ENCODE measurements at regions not wholly inside any gene's neighbourhood (a gene's known extent, or its start where the extent isn't known, plus 50 kb on each side); places are given as distances from the start of the nearest gene placed in this dataset.

DNA sequence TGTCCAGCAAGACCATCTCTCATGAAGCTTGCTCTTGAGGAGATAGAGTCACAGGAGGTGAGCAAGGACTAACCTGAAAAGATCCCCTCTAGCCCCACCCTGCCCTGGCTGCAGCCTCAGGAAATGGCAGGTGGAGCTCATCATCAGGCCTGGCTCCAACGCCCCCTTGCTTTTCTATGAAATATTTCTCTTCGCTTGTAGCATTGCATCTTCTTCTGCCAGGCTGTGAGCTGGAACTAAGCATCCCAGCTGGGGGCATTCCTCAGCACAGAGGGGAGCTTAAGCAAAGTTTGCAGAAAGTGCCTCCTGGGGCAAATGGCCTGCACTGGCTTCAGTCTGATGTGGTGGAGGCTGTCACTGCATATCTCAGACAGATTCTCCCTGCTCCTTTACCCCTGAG is 90.1 kb upstream of the LGALSL start:
- no peak for TF ChIP-seq SNAI2 (CRISPR knock-in tag; IDR thresholded peaks at IDR 0.05)
- TF ChIP-seq OSR1 (CRISPR knock-in tag; IDR thresholded peaks at IDR 0.05) = no peak
- no peak for TF ChIP-seq PPARA (CRISPR knock-in tag; IDR thresholded peaks at IDR 0.05; ENCODE audit: borderline replicate concordance)
- TF ChIP-seq, protein P1, sequence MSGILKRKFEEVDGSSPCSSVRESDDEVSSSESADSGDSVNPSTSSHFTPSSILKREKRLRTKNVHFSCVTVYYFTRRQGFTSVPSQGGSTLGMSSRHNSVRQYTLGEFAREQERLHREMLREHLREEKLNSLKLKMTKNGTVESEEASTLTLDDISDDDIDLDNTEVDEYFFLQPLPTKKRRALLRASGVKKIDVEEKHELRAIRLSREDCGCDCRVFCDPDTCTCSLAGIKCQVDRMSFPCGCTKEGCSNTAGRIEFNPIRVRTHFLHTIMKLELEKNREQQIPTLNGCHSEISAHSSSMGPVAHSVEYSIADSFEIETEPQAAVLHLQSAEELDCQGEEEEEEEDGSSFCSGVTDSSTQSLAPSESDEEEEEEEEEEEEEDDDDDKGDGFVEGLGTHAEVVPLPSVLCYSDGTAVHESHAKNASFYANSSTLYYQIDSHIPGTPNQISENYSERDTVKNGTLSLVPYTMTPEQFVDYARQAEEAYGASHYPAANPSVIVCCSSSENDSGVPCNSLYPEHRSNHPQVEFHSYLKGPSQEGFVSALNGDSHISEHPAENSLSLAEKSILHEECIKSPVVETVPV (CRISPR knock-in tag; IDR thresholded peaks at IDR 0.05) = no peak
- TF ChIP-seq, protein P2, sequence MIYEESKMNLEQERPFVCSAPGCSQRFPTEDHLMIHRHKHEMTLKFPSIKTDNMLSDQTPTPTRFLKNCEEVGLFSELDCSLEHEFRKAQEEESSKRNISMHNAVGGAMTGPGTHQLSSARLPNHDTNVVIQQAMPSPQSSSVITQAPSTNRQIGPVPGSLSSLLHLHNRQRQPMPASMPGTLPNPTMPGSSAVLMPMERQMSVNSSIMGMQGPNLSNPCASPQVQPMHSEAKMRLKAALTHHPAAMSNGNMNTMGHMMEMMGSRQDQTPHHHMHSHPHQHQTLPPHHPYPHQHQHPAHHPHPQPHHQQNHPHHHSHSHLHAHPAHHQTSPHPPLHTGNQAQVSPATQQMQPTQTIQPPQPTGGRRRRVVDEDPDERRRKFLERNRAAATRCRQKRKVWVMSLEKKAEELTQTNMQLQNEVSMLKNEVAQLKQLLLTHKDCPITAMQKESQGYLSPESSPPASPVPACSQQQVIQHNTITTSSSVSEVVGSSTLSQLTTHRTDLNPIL (CRISPR knock-in tag; IDR thresholded peaks at IDR 0.05; ENCODE audit: low read depth) = no peak
- no peak for TF ChIP-seq TCF4 (CRISPR knock-in tag; IDR thresholded peaks at IDR 0.05; ENCODE audit: borderline replicate concordance)
- TF ChIP-seq ESRRG (CRISPR knock-in tag; IDR thresholded peaks at IDR 0.05) = no peak
- TF ChIP-seq, protein P3, sequence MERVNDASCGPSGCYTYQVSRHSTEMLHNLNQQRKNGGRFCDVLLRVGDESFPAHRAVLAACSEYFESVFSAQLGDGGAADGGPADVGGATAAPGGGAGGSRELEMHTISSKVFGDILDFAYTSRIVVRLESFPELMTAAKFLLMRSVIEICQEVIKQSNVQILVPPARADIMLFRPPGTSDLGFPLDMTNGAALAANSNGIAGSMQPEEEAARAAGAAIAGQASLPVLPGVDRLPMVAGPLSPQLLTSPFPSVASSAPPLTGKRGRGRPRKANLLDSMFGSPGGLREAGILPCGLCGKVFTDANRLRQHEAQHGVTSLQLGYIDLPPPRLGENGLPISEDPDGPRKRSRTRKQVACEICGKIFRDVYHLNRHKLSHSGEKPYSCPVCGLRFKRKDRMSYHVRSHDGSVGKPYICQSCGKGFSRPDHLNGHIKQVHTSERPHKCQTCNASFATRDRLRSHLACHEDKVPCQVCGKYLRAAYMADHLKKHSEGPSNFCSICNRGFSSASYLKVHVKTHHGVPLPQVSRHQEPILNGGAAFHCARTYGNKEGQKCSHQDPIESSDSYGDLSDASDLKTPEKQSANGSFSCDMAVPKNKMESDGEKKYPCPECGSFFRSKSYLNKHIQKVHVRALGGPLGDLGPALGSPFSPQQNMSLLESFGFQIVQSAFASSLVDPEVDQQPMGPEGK (CRISPR knock-in tag; IDR thresholded peaks at IDR 0.05; ENCODE audit: borderline replicate concordance) = no peak
- TF ChIP-seq, protein P4, sequence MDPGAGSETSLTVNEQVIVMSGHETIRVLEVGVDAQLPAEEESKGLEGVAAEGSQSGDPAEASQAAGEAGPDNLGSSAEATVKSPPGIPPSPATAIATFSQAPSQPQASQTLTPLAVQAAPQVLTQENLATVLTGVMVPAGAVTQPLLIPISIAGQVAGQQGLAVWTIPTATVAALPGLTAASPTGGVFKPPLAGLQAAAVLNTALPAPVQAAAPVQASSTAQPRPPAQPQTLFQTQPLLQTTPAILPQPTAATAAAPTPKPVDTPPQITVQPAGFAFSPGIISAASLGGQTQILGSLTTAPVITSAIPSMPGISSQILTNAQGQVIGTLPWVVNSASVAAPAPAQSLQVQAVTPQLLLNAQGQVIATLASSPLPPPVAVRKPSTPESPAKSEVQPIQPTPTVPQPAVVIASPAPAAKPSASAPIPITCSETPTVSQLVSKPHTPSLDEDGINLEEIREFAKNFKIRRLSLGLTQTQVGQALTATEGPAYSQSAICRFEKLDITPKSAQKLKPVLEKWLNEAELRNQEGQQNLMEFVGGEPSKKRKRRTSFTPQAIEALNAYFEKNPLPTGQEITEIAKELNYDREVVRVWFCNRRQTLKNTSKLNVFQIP (CRISPR knock-in tag; IDR thresholded peaks at IDR 0.05; ENCODE audit: borderline replicate concordance, low read depth) = no peak
- TF ChIP-seq RARB (CRISPR knock-in tag; IDR thresholded peaks at IDR 0.05) = no peak
- TF ChIP-seq ZFP30 (CRISPR knock-in tag; IDR thresholded peaks at IDR 0.05) = no peak
- TF ChIP-seq ZFP3 (CRISPR knock-in tag; IDR thresholded peaks at IDR 0.05) = no peak
- ATAC-seq = no peak

DNA sequence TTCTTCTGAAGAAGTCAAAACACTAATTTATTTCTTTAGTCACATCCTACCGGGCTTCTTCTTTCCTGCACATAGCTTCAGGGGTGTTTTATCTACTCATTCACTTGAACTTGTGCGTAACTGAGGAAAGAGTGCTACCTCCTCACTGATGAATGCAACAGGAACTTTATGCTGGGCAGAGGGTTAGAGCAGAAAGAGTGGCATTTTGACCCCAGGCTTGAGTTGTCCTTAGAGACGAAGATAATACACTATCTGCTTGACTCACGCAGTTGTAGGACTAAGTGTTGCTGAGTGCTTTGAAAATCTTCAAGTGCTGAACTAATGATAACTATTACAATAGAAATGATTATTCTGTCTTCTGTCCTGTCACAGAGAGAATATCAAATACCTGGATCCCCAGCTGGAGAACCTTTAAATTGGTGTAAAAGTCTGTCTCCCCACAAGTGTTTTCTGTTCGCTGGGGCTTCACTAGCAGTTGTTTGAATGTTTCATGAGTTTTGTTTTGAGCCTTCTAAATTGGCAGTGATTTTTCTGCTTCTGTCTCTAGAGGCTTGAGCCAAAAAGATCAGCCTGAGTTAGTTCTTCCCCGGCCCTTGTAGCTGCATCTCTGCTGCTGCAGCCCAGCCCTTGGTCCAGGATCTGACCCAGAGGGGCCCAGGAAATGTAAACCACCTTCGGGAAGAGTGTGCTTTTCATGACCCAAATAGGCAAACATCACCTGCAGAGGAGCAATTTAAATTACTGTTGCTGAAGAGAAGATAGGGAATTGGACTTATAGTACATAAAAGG is 86.3 kb upstream of the LGALSL start:
- TF ChIP-seq ESRRG (CRISPR knock-in tag; IDR thresholded peaks at IDR 0.05) (no peak), RARB (CRISPR knock-in tag; IDR thresholded peaks at IDR 0.05) (no peak), ZNF70 (CRISPR knock-in tag; IDR thresholded peaks at IDR 0.05) (no peak)
- TF ChIP-seq, protein P1 (CRISPR knock-in tag; IDR thresholded peaks at IDR 0.05) = no peak
- ATAC-seq = no peak

DNA sequence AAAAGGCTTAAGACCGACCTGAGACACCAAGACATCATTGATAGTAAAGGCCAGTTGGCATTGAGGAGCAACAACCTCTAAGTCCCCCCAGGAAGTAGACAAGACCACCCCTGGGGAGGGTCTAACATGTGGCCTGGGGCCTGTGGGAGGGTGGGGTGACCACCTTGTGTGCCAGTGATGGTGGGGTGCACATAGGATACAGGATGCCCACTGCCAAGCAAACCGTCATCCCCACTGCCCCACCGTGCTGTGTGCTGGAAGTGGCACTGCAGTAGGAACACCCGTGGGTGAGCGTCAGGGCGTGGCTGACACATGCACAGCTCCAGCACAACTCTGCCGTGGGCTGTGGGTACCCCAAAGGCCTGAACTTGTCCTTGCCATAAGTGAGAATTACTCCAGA is 84.3 kb upstream of the LGALSL start:
- TF ChIP-seq, protein P4 (CRISPR knock-in tag; IDR thresholded peaks at IDR 0.05; ENCODE audit: borderline replicate concordance, low read depth) = no peak
- TF ChIP-seq ISL1 (CRISPR knock-in tag; IDR thresholded peaks at IDR 0.05) (no peak), ZC3H10 (CRISPR knock-in tag; IDR thresholded peaks at IDR 0.05) (no peak), TCF4 (CRISPR knock-in tag; IDR thresholded peaks at IDR 0.05; ENCODE audit: borderline replicate concordance) (no peak), ESRRG (CRISPR knock-in tag; IDR thresholded peaks at IDR 0.05) (no peak), ZFP3 (CRISPR knock-in tag; IDR thresholded peaks at IDR 0.05) (no peak), OSR1 (CRISPR knock-in tag; IDR thresholded peaks at IDR 0.05) (no peak)
- TF ChIP-seq, protein P2 (CRISPR knock-in tag; IDR thresholded peaks at IDR 0.05; ENCODE audit: low read depth) = no peak
- no peak for ATAC-seq

Measured in SK-N-SH treated with all-trans-retinoic acid at 6 μM for 48 hours (cell line).